ENCODE measurements at regions not wholly inside any gene's neighbourhood (a gene's known extent, or its start where the extent isn't known, plus 50 kb on each side); places are given as distances from the start of the nearest gene placed in this dataset.
A peak's percentile ranks its signal among the peaks of the same experiment; 100 is the strongest.

GRCh38 chr18:75130591-75131328 is 78.2 kb downstream of the PTGR3 start:
- no peak for DNase-seq

- DNase-seq = no peak
Measured at GRCh38 chr18:75129717-75130477, 79.0 kb downstream of the PTGR3 start.

- DNase-seq = no peak
Measured at GRCh38 chr18:75128911-75129716, 79.8 kb downstream of the PTGR3 start.

GRCh38 chr18:75128051-75128605 is 80.8 kb downstream of the PTGR3 start:
- DNase-seq = no peak

GRCh38 chr18:75127143-75128021 is 81.6 kb downstream of the PTGR3 start:
- no peak for DNase-seq

- no peak for DNase-seq
Measured at GRCh38 chr18:75125382-75126331, 83.3 kb downstream of the PTGR3 start.

- DNase-seq = no peak
Measured at GRCh38 chr18:75124991-75125381, 84.0 kb downstream of the PTGR3 start.

- DNase-seq = no peak
Measured at GRCh38 chr18:75124551-75124950, 84.4 kb downstream of the PTGR3 start.

GRCh38 chr18:75123113-75123512 is 85.8 kb downstream of the PTGR3 start:
- peak; percentile 29 for DNase-seq

- no peak for DNase-seq
Measured at GRCh38 chr18:75122334-75122958, 86.5 kb downstream of the PTGR3 start.

- DNase-seq = no peak
Measured at GRCh38 chr18:75121266-75121665, 87.7 kb downstream of the PTGR3 start.

- DNase-seq = no peak
Measured at GRCh38 chr18:75120521-75120920, 88.4 kb downstream of the PTGR3 start.

GRCh38 chr18:75116809-75117208 is 92.1 kb downstream of the PTGR3 start:
- DNase-seq = no peak

GRCh38 chr18:75116165-75116564 is 92.8 kb downstream of the PTGR3 start:
- DNase-seq = no peak

- DNase-seq = no peak
Measured at GRCh38 chr18:75115514-75115913, 93.4 kb downstream of the PTGR3 start.
